HG03135 (cell line): ENCODE measurements at regions not wholly inside any gene's neighbourhood (a gene's known extent, or its start where the extent isn't known, plus 50 kb on each side); places are given as distances from the start of the nearest gene placed in this dataset.

ENCODE experiments used
- ATAC-seq: cut with Tn5 transposase; IDR thresholded peaks from one replicate; pipeline ENCODE4 v1.9.1; 2021; ENCODE audit warnings: mild to moderate bottlenecking, moderate library complexity; ENCODE audit not compliant: unreplicated experiment

DNA sequence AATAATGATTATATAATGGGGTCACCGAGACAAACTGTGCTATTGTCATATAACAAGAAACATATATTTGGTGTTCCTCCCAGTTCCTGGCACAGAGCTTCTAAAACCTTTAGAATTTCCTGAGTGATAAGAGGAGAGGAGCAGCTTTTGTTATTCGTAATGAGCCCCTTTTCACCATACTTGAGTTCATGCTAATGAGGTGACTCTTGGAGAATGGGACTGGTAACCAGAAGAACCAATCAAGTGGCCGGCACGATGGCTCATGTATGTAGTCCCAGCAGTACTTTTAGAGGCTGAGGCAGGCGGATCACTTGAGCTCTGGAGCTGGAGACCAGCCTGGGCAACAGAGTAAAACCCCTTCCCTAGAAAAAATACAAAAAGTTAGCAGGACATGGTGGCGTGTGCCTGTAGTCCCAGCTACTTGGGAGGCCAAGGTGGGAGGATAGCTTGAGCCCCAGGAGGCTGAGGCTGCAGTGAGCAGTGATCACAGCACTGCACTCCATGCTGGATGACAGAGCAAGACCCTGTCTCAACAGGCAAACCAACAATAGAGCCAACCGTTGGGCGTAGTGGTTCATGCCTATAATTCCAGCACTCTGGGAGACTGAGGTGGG is 62.7 kb upstream of the FTH1 start:
- no peak for ATAC-seq

DNA sequence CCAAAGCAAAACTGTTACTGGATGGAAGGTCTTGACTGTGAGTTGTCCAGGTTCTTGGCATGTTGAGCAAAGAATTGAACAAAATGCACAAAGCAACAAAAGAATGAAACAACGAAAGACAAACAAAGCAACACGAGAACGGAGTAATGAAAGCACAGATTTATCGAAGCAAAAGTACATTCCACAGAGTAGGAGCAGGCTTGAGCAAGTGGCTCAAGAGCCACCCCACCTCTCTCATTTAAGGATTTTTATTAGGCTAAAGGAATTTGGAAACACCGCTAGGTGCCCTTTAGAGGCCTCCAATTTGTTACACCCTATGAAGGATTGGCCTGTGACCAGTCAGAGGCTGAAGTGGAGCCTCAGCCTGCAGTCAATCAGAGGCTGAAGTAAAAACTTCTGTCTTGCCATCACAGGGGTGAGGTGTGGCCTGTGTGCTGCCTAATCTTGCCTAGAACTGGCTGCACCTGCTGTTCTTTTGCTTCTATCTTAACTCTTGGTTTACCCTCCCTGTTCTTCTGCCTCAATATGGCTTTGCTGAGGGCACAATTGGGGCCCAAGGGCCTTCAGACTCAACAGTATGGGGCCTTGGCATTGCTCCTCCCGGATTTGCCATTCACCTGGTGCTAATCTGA is 59.4 kb upstream of the FTH1 start:
- no peak for ATAC-seq

DNA sequence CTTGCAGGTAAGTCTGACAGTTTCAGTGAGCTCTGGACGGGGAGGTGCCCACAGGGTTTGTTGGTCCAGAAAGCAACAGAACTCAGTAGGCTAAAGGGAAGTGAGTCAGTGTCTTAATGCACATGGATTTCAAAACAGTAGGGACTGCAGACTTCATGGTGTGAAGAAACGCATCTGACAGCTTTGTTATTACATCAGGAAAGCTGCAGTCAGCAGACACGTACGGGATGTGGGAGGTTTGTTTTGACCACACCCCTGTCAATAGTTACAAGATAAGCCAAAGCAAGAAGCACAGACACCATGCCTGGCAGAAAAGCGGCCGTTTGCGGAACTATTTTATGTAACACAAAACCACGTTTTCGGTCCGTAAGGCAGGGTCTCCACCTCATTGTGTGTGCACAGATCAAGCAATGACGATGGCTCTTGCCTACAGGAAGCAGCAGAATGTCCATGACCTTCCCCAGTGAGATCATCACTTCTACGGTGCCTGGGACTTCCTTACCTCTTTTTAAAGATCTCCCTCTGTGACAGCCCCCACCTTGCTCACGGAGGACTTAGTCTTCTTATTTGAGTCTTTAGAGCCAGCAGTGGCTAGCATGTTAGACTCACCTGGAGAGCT is 58.2 kb upstream of the FTH1 start:
- ATAC-seq: peak; percentile 78

DNA sequence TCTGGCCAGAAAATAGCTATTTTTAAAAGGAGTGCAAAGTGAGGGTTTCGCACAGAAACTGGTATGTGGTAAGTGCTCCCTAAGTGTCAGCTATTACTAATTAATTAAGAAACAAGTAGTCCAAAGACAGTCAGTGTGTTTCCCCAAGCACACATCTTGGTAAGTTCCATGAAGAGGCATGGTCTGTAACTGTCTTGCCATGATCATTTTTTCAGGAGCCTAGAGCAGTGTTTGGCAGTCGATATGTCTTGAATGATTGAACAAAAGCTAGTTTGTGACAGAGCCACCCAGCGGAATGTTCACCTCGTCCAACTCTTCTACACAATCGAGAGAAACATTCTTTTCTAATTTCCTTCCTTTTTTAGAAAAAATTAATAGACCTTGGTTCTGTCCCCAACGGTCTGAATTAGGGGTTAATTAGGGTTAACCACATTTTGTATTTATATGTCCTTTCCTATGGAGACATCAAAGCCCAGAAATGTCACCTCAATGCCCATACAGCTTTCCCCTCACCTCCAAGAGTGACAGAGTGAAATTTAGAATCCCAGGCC is 57.6 kb upstream of the FTH1 start:
- ATAC-seq: no peak

DNA sequence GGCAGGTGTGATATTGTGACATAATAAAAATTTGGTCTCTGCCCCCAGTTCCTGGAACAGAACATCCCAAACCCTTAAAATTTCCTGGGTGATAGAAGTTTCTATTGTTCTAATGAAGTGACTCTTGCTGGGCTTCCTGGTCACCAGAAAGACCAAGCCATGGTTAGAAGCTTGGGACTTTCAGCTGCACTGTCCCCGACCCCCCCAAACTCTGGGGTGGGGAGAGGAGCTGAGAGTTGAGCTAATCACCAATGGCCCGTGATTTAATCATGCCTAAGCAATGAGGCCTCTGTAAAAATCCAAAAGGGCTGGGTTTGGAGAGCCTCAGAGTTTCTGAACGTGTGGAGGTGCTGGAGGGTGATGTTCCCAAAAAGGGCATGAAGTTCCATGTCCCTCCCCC is 54.8 kb upstream of the FTH1 start:
- ATAC-seq: no peak

DNA sequence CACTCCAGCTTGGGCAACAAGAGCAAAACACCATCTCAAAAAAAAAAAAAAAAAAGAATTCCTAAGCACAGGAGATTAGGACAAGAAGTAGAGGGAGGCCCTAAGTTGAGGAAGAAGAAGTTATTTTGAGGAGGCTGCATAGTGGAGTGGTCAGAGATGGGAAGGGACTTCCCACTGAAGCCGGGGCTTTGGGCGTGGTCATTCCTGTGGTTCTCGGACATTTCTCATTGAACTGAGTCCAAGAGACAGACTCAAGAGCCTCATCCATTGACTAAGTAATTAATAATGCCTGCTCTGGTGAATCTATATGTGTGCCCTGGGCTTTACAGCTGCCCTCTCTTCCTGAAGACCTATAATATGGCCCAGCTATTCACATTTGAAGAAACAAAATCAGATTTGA is 53.2 kb upstream of the FTH1 start:
- no peak for ATAC-seq

DNA sequence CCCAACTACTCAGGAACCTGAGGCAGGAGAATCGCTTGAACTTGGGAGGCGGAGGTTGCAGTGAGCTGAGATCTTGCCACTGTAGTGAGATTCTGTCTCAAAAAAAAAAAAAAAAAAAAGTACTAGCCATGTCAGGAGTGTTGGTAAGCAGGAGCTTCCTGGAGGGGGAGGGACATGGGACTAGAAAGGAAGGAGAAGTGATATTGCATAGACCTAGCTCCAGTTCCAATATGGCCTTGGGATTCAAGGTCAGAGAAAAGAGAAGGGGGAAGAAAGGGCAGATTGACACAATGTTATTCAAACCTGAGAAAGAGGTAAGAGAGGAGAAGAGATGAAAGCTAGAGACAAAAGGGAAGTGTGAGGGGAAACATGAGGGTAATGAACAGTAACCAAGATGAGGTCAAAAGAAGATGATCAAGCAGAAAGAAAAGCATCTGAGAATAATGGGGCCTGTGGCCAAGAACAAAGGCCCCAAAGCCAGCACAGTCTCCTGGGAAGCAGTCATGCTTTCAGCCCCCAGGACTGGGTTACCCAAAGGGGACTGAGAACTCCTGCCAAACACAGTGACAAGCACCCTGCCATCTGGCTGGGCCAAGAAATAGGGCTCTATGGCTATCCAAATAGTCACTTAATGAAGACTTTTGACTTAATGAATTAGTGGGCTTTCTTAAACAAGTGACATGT is 51.7 kb upstream of the FTH1 start:
- no peak for ATAC-seq

DNA sequence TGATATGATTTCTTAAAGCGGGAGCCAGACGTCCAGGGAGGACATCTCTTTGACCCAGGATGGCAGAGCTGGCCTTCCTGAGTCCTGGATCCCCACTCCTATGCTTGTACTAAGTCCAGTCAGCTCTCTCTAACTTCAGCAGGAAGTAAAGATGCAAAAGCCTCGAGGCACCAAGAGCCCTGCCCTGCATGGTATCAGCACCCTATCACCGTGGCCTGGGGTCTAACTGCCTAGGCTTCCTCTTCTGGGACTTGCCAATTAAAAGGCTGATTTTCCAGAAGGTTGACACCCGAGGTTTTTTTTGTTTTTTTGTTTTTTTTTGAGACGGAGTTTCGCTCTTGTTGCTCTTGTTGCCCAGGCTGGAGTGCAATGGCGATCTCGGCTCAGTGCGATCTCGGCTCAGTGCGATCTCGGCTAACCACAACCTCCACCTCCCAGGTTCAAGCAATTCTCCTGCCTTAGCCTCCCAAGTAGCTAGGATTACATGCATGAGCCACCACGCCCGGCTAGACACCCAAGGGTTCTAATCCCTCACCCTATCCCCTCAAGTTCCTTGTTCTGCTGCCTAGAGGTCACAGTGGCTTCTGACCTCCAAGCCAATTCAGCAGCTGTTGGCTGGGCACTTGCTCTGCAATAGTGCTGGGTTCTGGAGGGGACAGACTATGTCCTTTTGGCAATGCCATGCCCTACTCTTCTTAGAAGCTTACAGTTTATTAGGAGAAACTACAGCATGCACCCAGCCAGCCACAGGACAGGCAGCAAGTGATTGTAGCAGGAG is 50.6 kb upstream of the FTH1 start:
- ATAC-seq: no peak
